Fibroblast of mammary gland (primary cell): ENCODE measurements at regions not wholly inside any gene's neighbourhood (a gene's known extent, or its start where the extent isn't known, plus 50 kb on each side); places are given as distances from the start of the nearest gene placed in this dataset.

Experiments
- DNase-seq: peaks from one replicate; pipeline ENCODE4 v3.0.0-alpha.2; 2010; ENCODE audit warnings: low read depth
- H3K4me3 ChIP-seq: 2 replicates; pipeline ENCODE4 v1.5.1; 2011; ENCODE audit warnings: low read depth, mild to moderate bottlenecking, low read length, moderate library complexity; ENCODE audit not compliant: control insufficient read depth
- TF ChIP-seq, protein P1 (sequence below): conservative IDR thresholded peaks from 2 replicates; pipeline ENCODE4 v1.5.1; 2011; ENCODE audit warnings: low read depth, low read length, inconsistent platforms; ENCODE audit not compliant: control insufficient read depth, insufficient read depth

DNA sequence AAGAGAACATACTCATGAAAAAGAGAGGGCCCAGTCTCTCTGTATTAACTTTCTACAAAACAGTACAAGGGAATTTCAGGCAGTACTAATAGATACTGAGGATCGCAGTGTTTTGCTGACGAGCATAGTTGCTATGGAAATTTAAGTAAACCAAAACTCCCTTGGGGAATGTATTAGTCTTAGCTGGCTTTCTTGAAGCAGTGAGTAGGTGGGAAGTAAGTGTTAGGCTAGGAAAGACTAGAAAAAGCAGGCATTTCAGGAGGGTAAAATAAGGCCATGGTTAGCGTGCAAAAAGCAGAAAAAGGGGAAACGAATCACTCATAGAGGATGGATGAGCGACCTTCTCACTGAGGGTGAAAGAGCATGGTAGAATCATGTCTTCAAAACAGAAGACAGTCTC lies 84.3 kb upstream of the ACTBL2 start:
- TF ChIP-seq, protein P1, sequence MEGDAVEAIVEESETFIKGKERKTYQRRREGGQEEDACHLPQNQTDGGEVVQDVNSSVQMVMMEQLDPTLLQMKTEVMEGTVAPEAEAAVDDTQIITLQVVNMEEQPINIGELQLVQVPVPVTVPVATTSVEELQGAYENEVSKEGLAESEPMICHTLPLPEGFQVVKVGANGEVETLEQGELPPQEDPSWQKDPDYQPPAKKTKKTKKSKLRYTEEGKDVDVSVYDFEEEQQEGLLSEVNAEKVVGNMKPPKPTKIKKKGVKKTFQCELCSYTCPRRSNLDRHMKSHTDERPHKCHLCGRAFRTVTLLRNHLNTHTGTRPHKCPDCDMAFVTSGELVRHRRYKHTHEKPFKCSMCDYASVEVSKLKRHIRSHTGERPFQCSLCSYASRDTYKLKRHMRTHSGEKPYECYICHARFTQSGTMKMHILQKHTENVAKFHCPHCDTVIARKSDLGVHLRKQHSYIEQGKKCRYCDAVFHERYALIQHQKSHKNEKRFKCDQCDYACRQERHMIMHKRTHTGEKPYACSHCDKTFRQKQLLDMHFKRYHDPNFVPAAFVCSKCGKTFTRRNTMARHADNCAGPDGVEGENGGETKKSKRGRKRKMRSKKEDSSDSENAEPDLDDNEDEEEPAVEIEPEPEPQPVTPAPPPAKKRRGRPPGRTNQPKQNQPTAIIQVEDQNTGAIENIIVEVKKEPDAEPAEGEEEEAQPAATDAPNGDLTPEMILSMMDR = no peak
- no peak overlapping the region for H3K4me3 ChIP-seq
- peak; percentile 89 for DNase-seq

- TF ChIP-seq, protein P1 = no peak
- no peak for DNase-seq
- H3K4me3 ChIP-seq = no peak overlapping the region
Observed at GRCh38 chr5:57561231-57561842, 78.7 kb upstream of the ACTBL2 start.

DNA sequence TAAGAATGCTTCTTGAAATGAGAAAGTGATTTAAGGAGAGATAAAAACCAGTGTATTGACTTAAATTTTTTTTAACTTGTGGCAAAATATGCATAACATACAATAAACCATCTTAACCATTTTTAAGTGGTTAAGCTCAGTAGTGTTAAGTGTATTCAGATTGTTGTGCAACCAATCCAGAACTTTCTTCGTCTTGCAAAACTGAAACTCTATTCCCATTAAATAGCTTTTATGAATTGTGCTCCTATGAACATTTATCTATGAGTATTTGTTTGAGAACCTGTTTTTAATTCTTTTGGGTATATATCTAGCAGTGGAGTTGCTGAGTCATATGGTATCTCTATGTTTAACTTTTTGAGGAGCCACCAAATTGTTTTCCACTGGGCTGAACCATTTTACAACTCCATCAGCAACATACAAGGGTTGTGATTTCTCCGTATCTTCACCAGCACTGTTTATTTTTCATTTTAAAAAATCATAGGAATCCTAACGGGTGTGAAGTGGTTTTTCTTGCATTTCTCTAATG lies 76.6 kb upstream of the ACTBL2 start:
- no peak for DNase-seq

GRCh38 chr5:57552033-57552432 lies 69.4 kb upstream of the ACTBL2 start:
- no peak overlapping the region for H3K4me3 ChIP-seq
- TF ChIP-seq, protein P1 = no peak
- DNase-seq = no peak

More for the DNA sequence above, 76.6 kb upstream of the ACTBL2 start:
- H3K4me3 ChIP-seq = no peak overlapping the region
- TF ChIP-seq, protein P1 = no peak

DNA sequence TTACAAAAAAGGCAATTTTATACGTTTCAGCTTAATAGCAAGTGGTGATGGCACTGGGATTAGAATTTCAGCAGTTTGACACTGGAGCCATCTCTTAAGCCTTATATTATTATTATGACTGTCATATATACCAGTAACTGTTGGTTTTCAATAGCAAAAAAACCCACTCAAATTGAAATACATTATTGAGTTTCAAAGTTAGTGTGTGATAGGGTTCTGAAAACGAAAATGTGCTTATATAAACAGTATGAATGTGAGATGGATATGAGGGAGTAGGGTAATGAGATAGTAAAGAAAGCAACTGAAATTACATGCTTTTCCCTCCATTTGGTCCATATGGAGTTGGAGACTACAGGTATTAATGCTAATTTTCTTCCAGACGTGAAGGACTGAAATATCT lies 68.6 kb upstream of the ACTBL2 start:
- H3K4me3 ChIP-seq = no peak overlapping the region
- no peak for DNase-seq
- TF ChIP-seq, protein P1 = no peak

GRCh38 chr5:57550132-57550531 lies 67.5 kb upstream of the ACTBL2 start:
- DNase-seq = no peak
- H3K4me3 ChIP-seq = no peak overlapping the region
- TF ChIP-seq, protein P1 = no peak
